Fibroblast of skin of left biceps (primary cell): ENCODE measurements at regions not wholly inside any gene's neighbourhood (a gene's known extent, or its start where the extent isn't known, plus 50 kb on each side); places are given as distances from the start of the nearest gene placed in this dataset.

Experiments
- DNase-seq, 2 experiments: peaks; one replicate each; pipeline ENCODE4 v3.0.0-alpha.2; 2013; ENCODE audit warnings: low read depth in 2 of 2

DNA sequence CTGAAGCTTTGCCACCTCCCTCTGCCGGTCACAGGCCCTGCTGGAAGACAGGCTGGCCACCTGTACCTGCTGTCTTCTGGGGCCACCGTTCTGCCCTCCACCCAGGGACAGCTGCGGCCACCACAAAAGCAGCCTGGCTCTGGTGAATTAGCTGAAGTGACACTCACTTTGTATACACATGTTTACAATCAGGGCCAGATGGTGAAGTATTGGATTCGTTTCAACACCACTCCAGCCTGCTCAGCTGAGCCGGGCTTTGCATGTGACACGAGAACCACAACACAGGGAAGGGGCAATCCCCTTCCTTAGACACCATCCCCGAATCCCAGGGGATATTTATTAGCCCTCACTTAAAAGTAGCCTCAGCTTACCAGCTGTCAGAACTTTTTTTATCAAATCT lies 191.5 kb upstream of the RPL38 start:
- DNase-seq, result no peak

GRCh38 chr17:74012465-74012864 lies 191.0 kb upstream of the RPL38 start:
- no peak for DNase-seq

DNA sequence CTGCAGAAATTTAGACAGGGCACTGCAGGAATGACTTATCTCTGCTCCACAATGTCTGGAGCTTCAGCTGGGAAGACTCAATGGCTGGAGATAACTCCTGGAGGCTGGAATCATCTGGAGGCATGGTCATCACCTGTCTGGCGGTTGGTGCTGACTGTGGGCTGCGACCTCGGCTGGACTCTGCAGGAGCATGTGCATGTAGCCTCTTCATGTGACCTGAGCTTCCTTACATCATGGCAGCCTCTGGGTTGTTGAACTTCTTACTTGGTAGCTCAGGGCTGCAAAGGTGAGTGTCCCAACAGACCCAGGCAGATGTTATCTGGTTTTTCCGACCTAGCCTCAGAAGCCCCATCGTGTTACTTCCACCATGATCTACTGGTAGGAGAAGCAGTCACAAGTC lies 188.2 kb upstream of the RPL38 start:
- no peak for DNase-seq

DNA sequence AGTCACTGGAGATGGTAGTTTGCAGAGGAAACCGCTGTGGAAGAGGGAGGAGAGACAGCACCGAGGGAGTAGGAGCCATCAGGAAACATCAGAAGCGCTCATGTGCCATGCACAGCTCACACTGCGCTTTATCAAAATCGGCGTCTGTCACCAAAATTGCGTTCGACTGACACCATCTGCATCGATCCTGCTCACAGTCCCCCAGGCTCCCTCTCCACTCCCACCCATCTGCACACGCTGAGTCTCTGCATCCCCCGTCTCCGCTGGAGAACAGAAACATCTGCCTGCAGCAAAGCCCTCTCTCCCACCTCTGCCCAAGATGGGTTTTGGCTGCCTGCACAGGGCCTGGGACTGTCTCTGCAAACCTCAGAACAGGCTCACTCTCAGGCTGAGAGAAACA lies 187.5 kb upstream of the RPL38 start:
- DNase-seq, result no peak

DNA sequence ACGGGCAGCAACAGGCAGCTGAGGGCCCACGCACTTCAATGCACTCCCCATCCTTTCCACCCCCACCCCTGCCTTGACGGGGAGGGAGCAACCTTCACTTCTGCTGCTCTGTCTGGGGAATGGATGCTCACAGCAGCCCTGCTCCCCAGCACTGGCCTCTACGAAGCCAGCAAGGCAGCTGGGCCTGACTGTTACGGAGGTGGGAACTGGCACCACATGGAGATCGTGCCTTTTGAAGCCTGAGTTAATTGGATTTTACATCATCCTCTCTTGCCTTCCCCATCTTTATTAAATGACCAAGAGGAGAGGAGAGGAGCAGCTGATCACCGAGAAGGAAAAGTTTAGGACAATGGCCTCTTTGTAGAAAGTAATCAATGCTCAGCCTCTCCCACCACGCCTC lies 187.0 kb upstream of the RPL38 start:
- DNase-seq, result no peak

GRCh38 chr17:74017466-74017865 lies 186.0 kb upstream of the RPL38 start:
- DNase-seq, result no peak

DNA sequence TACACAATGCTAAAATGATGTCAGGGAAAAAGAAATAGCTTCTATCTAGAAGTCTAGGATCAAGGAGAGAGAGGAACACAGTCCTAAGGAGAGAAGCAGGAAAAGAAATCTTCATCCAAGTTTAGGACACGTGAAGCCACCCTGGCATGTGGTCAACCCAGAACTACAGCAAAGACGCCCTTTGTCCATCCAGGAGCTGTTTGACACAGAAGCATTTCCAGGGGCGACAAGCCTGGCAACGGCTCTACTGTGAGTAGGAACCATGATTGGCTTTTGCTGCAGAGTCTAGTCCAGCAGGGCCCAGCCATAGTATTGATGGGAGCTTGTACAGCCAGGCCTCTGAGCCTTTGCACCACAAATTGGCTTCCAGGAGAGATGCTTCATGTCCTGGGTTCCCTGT lies 185.4 kb upstream of the RPL38 start:
- no peak for DNase-seq

DNA sequence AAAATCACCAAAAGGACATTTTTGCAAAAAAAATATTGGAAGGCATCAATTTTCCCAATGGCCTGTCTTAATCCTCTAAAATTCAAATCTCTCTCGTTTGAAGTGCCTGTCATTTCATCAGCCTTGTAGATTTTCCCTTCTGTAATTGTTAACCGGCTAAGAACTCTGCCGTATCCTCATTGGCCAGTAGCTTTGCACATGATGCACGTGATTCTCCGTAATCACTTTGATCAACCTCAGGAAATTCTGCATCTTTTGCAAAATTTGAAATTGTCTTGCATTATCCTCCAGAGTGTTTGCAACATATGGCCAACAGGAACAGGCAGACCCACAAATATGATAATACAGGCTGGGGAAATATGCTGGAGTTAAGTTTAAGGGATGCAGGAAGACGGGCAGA lies 184.2 kb upstream of the RPL38 start:
- DNase-seq, result no peak

GRCh38 chr17:74019860-74020259 lies 183.6 kb upstream of the RPL38 start:
- DNase-seq, result no peak

- no peak for DNase-seq
Observed at GRCh38 chr17:74020522-74020921, 183.0 kb upstream of the RPL38 start.

DNA sequence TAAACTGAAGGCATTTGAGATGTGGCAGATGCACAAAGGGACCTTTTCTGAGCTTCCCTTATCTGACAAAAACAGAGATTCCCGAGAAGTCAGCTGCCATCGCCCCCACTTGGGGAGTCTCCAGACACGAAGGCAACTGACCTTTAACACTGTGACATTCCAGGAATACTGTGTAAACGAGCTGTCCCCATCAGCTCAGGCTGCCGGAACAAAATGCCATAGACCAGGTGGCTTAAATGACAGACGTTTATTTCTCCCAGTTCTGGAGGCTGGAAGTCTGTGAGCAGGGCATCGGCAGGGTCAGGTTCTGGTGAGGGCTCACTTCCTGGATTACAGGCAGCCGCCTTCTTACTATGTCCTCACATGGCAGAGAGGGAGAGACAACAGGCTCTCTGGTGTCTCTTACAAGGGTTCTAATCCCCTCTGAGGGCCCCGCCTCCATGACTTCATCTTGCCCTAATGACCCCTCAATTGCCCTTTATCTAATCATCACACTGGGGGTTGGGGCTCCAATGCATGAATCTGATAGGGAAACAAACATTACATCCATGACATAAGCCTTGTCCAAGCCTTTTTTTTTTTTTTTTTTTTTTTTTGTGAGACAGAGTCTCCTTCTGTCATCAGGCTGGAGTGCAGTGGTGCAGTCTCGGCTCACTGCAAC lies 178.5 kb upstream of the RPL38 start:
- DNase-seq, result no peak

- no peak for DNase-seq
Observed at GRCh38 chr17:74027444-74027843, 176.0 kb upstream of the RPL38 start.

DNA sequence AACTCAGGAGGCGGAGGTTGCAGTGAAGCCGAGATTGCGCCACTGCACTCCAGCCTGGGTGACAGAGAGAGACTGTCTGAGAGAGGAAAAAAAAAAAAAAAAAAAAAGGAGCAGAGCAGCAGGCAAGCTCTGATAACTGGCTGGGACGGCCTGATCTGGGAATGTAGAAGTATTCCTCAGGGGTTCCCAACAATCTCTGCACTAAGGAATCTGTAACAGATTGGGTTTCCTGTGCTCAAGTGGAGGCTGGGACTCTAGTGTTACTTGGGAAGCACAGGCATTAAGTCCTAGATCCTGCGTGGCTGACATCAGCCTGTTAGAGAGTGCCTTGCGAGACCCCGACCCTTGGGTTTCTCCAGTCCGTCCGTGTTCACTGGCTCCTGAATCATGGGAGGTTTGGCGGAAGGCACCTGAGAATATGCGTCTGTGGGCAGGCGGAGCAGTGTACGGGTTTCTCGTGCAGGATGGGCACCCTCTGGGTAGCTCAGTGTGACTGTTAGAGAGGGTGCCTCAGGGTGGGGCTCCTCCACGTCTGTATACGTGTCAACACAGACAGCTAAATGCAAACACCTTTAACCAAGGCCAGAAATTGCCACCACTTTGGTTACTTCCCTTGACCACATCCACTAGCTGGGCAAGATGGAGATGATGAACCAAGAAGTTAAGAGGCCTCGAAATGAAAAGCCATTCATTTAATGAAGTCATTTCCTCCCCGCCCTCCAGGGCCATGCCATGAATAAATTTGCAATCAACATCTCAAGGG lies 174.9 kb upstream of the RPL38 start:
- DNase-seq, result no peak

GRCh38 chr17:74031316-74032090 lies 172.0 kb upstream of the RPL38 start:
- DNase-seq, result no peak

DNA sequence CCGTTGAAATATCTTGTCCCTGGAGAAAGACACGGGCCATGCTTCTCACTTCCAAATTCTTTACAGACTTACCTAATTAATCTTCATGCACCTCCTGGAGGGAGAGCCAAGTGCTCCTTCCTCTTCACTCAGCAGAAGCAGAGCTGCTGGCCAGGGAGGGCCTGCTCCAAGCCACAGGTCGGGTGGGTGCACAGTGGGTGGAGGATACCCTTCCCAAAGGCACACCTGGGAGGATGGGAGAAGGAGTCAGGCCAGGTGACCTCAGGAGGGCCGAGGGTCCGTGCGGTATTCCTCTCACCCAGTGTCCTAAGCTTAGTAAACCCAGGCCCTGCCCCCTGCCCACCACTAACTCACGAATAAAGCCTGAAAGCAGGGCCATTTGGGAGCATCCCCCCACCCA lies 171.3 kb upstream of the RPL38 start:
- DNase-seq, result no peak

- no peak for DNase-seq
Observed at GRCh38 chr17:74037320-74037719, 166.2 kb upstream of the RPL38 start.

DNA sequence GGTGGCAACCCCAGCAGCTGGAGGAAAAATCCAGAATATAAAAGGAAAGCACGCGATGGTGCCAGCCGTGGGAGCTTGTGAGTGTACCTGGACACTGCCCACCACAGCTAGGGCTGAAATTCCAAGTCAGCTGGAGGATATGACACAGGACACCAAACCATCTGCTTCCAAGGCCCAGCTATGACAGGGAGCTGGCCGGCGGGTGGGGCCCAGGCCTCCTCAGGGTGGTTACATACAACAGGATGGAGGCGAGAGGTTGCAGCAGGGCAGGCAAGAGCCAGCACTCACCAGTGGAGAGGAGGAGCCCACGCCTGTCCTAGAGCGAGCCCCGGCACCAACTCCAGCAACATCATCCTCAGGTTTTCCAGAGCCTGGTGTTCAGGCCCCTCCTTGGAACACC lies 163.2 kb upstream of the RPL38 start:
- DNase-seq, result no peak

- no peak for DNase-seq
Observed at GRCh38 chr17:74040729-74041128, 162.7 kb upstream of the RPL38 start.

- DNase-seq, result no peak
Observed at GRCh38 chr17:74041869-74042640, 161.4 kb upstream of the RPL38 start.

GRCh38 chr17:74042744-74043486 lies 160.6 kb upstream of the RPL38 start:
- peak; percentile 64 to 67 for DNase-seq

DNA sequence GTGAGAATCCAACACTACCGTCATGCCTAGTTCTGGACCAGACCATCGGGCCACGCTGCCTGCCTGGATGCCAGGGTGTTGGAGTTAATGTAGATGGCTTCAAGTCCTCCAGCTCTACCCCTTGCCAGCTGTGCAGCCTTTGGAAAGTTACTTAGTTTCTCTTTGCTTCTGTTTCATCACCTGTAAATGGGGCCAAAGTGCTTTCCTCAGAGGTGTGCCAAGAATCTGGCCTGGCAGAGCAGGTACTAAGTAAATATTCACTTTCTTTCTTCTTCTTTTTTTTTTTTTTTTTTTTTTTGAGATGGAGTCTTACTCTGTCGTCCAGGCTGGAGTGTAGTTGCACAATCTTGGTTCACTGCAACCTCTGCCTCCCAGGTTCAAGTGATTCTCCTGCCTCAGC lies 159.5 kb upstream of the RPL38 start:
- DNase-seq, result no peak
